NB4 (cell line): ENCODE measurements at regions not wholly inside any gene's neighbourhood (a gene's known extent, or its start where the extent isn't known, plus 50 kb on each side); places are given as distances from the start of the nearest gene placed in this dataset.
A peak's percentile ranks its signal among the peaks of the same experiment; 100 is the strongest.

Experiments used
- DNase-seq: peaks from one replicate; pipeline ENCODE4 v3.0.0; 2010; ENCODE audit warnings: low read depth
- H3K4me3 ChIP-seq: one replicate; pipeline ENCODE4 v1.5.1; 2011; ENCODE audit warnings: mild to moderate bottlenecking, low read depth, low read length, moderate library complexity
- CTCF ChIP-seq: IDR thresholded peaks from one replicate; pipeline ENCODE4 v1.5.1; 2012; ENCODE audit warnings: low read depth, low read length
- MAX ChIP-seq: IDR thresholded peaks from 2 replicates; pipeline ENCODE4 v1.6.1; 2011; ENCODE audit warnings: low read depth, low read length
- MYC ChIP-seq: IDR thresholded peaks from 2 replicates; pipeline ENCODE4 v1.6.1; 2011; ENCODE audit warnings: low read depth, low read length
- POLR2A ChIP-seq: IDR thresholded peaks from 2 replicates; pipeline ENCODE4 v1.6.1; 2011; ENCODE audit warnings: mild to moderate bottlenecking; ENCODE audit not compliant: insufficient read length; ENCODE audit errors: extremely low read depth

GRCh38 chrX:7307720-7308119 lies 159.8 kb upstream of the PUDP start:
- no peak for DNase-seq
- no peak overlapping the region for H3K4me3 ChIP-seq
- TF ChIP-seq POLR2A = no peak
- TF ChIP-seq MAX = no peak
- TF ChIP-seq CTCF = no peak
- TF ChIP-seq MYC = no peak

GRCh38 chrX:7294483-7294882 lies 146.5 kb upstream of the PUDP start:
- DNase-seq = peak; percentile 65
- no peak overlapping the region for H3K4me3 ChIP-seq
- TF ChIP-seq MAX = no peak
- TF ChIP-seq POLR2A = no peak
- TF ChIP-seq MYC = no peak
- no peak for TF ChIP-seq CTCF

GRCh38 chrX:7286168-7286837 lies 138.3 kb upstream of the PUDP start:
- no peak for DNase-seq
- no peak overlapping the region for H3K4me3 ChIP-seq
- no peak for TF ChIP-seq CTCF
- TF ChIP-seq MYC = no peak
- no peak for TF ChIP-seq POLR2A
- TF ChIP-seq MAX = no peak

GRCh38 chrX:7285765-7286164 lies 137.8 kb upstream of the PUDP start:
- no peak for TF ChIP-seq CTCF
- no peak for TF ChIP-seq POLR2A
- no peak for TF ChIP-seq MAX
- TF ChIP-seq MYC = no peak
- DNase-seq = no peak

GRCh38 chrX:7283741-7284140 lies 135.8 kb upstream of the PUDP start:
- DNase-seq = no peak
- TF ChIP-seq POLR2A (no peak), CTCF (no peak), MAX (no peak), MYC (no peak)
- H3K4me3 ChIP-seq = no peak overlapping the region

More at GRCh38 chrX:7285765-7286164, 137.8 kb upstream of the PUDP start:
- H3K4me3 ChIP-seq = no peak overlapping the region
